ENCODE measurements at regions not wholly inside any gene's neighbourhood (a gene's known extent, or its start where the extent isn't known, plus 50 kb on each side); places are given as distances from the start of the nearest gene placed in this dataset.

DNA sequence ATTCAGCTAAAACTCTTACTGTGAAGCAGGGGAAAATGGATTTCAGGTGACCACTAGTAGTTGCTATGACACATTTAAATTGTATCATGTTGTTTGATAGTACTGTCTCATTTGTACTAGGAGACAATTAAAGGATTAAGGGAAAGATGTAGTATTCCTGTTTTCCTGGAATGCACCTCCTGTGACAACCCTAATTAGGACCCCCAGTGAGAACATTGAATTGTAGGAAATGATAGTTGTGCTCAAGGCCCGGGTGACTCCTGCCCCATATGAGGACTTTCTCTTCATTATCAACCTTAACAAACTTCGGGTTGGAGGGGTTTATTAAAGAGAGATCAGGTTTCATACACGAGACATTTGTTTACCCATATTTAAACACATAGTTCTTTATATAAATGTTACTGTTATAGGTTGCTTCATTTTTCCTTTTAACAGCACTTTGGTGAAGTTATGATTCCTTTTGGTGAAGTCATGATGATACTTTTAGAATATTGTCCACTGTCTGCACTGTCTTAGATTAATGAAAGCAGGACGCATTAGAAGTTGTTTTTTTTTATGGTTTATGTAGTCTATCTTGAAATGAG, 392.6 kb upstream of the NAALADL2 start (continued):
- TF ChIP-seq, protein P1, sequence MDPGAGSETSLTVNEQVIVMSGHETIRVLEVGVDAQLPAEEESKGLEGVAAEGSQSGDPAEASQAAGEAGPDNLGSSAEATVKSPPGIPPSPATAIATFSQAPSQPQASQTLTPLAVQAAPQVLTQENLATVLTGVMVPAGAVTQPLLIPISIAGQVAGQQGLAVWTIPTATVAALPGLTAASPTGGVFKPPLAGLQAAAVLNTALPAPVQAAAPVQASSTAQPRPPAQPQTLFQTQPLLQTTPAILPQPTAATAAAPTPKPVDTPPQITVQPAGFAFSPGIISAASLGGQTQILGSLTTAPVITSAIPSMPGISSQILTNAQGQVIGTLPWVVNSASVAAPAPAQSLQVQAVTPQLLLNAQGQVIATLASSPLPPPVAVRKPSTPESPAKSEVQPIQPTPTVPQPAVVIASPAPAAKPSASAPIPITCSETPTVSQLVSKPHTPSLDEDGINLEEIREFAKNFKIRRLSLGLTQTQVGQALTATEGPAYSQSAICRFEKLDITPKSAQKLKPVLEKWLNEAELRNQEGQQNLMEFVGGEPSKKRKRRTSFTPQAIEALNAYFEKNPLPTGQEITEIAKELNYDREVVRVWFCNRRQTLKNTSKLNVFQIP (CRISPR knock-in tag; IDR thresholded peaks at IDR 0.05; ENCODE audit: borderline replicate concordance, low read depth): no peak
- TF ChIP-seq PPARA (CRISPR knock-in tag; IDR thresholded peaks at IDR 0.05; ENCODE audit: borderline replicate concordance): no peak
- no peak for TF ChIP-seq TCF4 (CRISPR knock-in tag; IDR thresholded peaks at IDR 0.05; ENCODE audit: borderline replicate concordance)

DNA sequence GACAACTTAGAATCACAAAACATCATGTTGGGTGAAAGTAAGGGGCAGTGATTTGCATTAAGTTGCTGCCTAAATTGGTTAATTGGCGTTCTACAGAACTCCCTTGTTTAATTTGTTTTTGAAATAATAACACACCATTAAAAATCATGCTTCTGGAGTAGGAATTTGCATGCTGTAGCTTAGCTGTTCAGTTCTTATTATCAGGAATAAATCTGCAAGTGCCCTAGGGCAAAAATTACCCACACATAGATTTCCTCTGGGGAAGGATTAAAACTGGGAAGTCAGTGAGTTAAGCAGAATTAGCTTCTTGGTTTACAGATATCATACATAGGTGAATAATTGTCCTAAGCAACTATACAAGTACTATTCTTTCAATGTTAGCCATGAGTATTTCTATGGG, 381.6 kb upstream of the NAALADL2 start:
- no peak for TF ChIP-seq RARB (CRISPR knock-in tag; IDR thresholded peaks at IDR 0.05)
- no peak for TF ChIP-seq TCF4 (CRISPR knock-in tag; IDR thresholded peaks at IDR 0.05; ENCODE audit: borderline replicate concordance)
- no peak for TF ChIP-seq ZNF565 (CRISPR knock-in tag; conservative IDR thresholded peaks at IDR 0.05; ENCODE audit: low read depth)
- no peak for TF ChIP-seq TOX (CRISPR knock-in tag; IDR thresholded peaks at IDR 0.05; ENCODE audit: borderline replicate concordance)
- TF ChIP-seq, protein P1 (CRISPR knock-in tag; IDR thresholded peaks at IDR 0.05; ENCODE audit: borderline replicate concordance, low read depth): no peak
- TF ChIP-seq PPARA (CRISPR knock-in tag; IDR thresholded peaks at IDR 0.05; ENCODE audit: borderline replicate concordance): no peak
- TF ChIP-seq ZFP3 (CRISPR knock-in tag; IDR thresholded peaks at IDR 0.05): no peak
- TF ChIP-seq ESRRG (CRISPR knock-in tag; IDR thresholded peaks at IDR 0.05): no peak
- TF ChIP-seq ZC3H10 (CRISPR knock-in tag; IDR thresholded peaks at IDR 0.05): no peak
- TF ChIP-seq OSR1 (CRISPR knock-in tag; IDR thresholded peaks at IDR 0.05): no peak
- TF ChIP-seq, protein P2, sequence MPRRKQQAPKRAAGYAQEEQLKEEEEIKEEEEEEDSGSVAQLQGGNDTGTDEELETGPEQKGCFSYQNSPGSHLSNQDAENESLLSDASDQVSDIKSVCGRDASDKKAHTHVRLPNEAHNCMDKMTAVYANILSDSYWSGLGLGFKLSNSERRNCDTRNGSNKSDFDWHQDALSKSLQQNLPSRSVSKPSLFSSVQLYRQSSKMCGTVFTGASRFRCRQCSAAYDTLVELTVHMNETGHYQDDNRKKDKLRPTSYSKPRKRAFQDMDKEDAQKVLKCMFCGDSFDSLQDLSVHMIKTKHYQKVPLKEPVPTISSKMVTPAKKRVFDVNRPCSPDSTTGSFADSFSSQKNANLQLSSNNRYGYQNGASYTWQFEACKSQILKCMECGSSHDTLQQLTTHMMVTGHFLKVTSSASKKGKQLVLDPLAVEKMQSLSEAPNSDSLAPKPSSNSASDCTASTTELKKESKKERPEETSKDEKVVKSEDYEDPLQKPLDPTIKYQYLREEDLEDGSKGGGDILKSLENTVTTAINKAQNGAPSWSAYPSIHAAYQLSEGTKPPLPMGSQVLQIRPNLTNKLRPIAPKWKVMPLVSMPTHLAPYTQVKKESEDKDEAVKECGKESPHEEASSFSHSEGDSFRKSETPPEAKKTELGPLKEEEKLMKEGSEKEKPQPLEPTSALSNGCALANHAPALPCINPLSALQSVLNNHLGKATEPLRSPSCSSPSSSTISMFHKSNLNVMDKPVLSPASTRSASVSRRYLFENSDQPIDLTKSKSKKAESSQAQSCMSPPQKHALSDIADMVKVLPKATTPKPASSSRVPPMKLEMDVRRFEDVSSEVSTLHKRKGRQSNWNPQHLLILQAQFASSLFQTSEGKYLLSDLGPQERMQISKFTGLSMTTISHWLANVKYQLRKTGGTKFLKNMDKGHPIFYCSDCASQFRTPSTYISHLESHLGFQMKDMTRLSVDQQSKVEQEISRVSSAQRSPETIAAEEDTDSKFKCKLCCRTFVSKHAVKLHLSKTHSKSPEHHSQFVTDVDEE (CRISPR knock-in tag; IDR thresholded peaks at IDR 0.05): no peak
- no peak for TF ChIP-seq CSDC2 (CRISPR knock-in tag; IDR thresholded peaks at IDR 0.05)
- TF ChIP-seq BACH2 (CRISPR knock-in tag; IDR thresholded peaks at IDR 0.05; ENCODE audit: borderline replicate concordance): no peak
- no peak for TF ChIP-seq ARNTL (CRISPR knock-in tag; IDR thresholded peaks at IDR 0.05; ENCODE audit: borderline replicate concordance, low read depth)
- no peak for TF ChIP-seq ZNF8 (CRISPR knock-in tag; IDR thresholded peaks at IDR 0.05)
- no peak for TF ChIP-seq ISL1 (CRISPR knock-in tag; IDR thresholded peaks at IDR 0.05)
- TF ChIP-seq SNAI2 (CRISPR knock-in tag; IDR thresholded peaks at IDR 0.05): no peak
- TF ChIP-seq, protein P3, sequence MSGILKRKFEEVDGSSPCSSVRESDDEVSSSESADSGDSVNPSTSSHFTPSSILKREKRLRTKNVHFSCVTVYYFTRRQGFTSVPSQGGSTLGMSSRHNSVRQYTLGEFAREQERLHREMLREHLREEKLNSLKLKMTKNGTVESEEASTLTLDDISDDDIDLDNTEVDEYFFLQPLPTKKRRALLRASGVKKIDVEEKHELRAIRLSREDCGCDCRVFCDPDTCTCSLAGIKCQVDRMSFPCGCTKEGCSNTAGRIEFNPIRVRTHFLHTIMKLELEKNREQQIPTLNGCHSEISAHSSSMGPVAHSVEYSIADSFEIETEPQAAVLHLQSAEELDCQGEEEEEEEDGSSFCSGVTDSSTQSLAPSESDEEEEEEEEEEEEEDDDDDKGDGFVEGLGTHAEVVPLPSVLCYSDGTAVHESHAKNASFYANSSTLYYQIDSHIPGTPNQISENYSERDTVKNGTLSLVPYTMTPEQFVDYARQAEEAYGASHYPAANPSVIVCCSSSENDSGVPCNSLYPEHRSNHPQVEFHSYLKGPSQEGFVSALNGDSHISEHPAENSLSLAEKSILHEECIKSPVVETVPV (CRISPR knock-in tag; IDR thresholded peaks at IDR 0.05): no peak
- TF ChIP-seq, protein P4, sequence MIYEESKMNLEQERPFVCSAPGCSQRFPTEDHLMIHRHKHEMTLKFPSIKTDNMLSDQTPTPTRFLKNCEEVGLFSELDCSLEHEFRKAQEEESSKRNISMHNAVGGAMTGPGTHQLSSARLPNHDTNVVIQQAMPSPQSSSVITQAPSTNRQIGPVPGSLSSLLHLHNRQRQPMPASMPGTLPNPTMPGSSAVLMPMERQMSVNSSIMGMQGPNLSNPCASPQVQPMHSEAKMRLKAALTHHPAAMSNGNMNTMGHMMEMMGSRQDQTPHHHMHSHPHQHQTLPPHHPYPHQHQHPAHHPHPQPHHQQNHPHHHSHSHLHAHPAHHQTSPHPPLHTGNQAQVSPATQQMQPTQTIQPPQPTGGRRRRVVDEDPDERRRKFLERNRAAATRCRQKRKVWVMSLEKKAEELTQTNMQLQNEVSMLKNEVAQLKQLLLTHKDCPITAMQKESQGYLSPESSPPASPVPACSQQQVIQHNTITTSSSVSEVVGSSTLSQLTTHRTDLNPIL (CRISPR knock-in tag; IDR thresholded peaks at IDR 0.05; ENCODE audit: low read depth): no peak
- TF ChIP-seq ZNF70 (CRISPR knock-in tag; IDR thresholded peaks at IDR 0.05): no peak
- no peak for ATAC-seq

DNA sequence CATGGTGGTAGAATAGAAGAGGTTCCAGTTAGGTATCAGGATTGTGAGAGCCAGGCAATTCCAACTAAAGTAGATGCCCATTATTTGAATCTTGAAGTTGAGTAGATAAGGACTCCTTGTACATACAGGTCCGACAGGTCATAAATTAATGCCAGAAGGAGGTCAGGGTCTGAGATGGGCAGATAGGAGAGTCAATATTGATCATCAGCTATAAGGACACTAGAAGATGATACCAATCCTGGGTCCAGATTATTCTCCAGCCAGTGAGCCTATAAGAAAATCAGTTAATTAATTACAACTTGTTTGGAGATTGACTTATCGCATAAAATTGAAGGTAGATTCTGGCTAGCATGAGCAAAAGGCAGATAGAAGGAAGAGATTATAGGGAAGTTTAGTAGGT, 378.4 kb upstream of the NAALADL2 start:
- ATAC-seq: no peak
- no peak for TF ChIP-seq BACH2 (CRISPR knock-in tag; IDR thresholded peaks at IDR 0.05; ENCODE audit: borderline replicate concordance)
- TF ChIP-seq TOX (CRISPR knock-in tag; IDR thresholded peaks at IDR 0.05; ENCODE audit: borderline replicate concordance): no peak
- no peak for TF ChIP-seq SNAI2 (CRISPR knock-in tag; IDR thresholded peaks at IDR 0.05)
- no peak for TF ChIP-seq ISL1 (CRISPR knock-in tag; IDR thresholded peaks at IDR 0.05)
- no peak for TF ChIP-seq ZC3H10 (CRISPR knock-in tag; IDR thresholded peaks at IDR 0.05)
- TF ChIP-seq ZNF70 (CRISPR knock-in tag; IDR thresholded peaks at IDR 0.05): no peak
- TF ChIP-seq, protein P3 (CRISPR knock-in tag; IDR thresholded peaks at IDR 0.05): no peak
- TF ChIP-seq, protein P2 (CRISPR knock-in tag; IDR thresholded peaks at IDR 0.05): no peak
- no peak for TF ChIP-seq ARNTL (CRISPR knock-in tag; IDR thresholded peaks at IDR 0.05; ENCODE audit: borderline replicate concordance, low read depth)
- TF ChIP-seq ESRRG (CRISPR knock-in tag; IDR thresholded peaks at IDR 0.05): no peak
- TF ChIP-seq, protein P5, sequence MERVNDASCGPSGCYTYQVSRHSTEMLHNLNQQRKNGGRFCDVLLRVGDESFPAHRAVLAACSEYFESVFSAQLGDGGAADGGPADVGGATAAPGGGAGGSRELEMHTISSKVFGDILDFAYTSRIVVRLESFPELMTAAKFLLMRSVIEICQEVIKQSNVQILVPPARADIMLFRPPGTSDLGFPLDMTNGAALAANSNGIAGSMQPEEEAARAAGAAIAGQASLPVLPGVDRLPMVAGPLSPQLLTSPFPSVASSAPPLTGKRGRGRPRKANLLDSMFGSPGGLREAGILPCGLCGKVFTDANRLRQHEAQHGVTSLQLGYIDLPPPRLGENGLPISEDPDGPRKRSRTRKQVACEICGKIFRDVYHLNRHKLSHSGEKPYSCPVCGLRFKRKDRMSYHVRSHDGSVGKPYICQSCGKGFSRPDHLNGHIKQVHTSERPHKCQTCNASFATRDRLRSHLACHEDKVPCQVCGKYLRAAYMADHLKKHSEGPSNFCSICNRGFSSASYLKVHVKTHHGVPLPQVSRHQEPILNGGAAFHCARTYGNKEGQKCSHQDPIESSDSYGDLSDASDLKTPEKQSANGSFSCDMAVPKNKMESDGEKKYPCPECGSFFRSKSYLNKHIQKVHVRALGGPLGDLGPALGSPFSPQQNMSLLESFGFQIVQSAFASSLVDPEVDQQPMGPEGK (CRISPR knock-in tag; IDR thresholded peaks at IDR 0.05; ENCODE audit: borderline replicate concordance): no peak
